ENCODE measurements at regions not wholly inside any gene's neighbourhood (a gene's known extent, or its start where the extent isn't known, plus 50 kb on each side); places are given as distances from the start of the nearest gene placed in this dataset.
A peak's percentile ranks its signal among the peaks of the same experiment; 100 is the strongest.

DNA sequence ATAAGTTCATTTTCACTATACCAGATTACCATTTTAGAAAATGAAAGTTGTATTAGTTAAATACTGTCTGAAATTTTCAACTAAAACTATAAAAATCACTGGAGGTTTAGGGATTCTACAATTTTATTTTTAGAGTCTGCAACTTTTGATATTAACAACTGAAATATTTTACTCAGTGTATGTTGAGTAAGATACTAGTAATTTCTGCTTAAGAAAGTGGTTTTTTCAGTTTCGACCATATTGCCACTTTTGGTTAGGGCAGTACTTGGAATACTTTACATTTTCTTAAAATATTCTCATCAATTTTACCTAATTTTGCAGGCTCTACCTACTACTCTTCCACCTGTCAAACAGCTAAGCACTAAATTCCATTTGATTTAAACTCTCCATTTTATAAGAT lies 59.6 kb downstream of the KCNRG start:
- Histone ChIP-seq H2BK5ac (ENCODE audit: low read depth, low read length, poor library complexity, severe bottlenecking) (no peak overlapping the region), H3K4me1 (ENCODE audit: control insufficient read depth, insufficient read depth, low read length) (peaks cover 3% of the 10 kb centered on the region; the same call in 1 of the 2 replicates), H3K9me3 (ENCODE audit: control insufficient read depth, insufficient read depth, low read length) (no peaks in the 10 kb centered on the region), H3K56ac (ENCODE audit: extremely low read depth, insufficient read depth, low read length) (no peak overlapping the region), H3K4me2 (ENCODE audit: low read depth, low read length) (peak overlapping the region; percentile 64; the same call in 1 of the 2 replicates), H2BK120ac (ENCODE audit: low read depth, low read length) (no peak overlapping the region), H2BK20ac (ENCODE audit: low read depth, low read length) (no peak overlapping the region), H3K4me3 (ENCODE audit: insufficient read depth, low read depth, low read length) (no peak overlapping the region), H2BK15ac (ENCODE audit: low read depth, low read length) (no peak overlapping the region), H4K5ac (ENCODE audit: low read depth, low read length) (no peak overlapping the region), H3K14ac (replicated peaks; ENCODE audit: low read depth, low read length) (no peak overlapping the region), H3K27ac (ENCODE audit: insufficient read depth, low read length) (no peak overlapping the region), H3K23ac (ENCODE audit: low read depth, low read length) (no peak overlapping the region), H3K18ac (ENCODE audit: low read depth, low read length) (no peak overlapping the region), H2AK5ac (ENCODE audit: low read depth, low read length) (no peak overlapping the region), H3K9ac (ENCODE audit: low read depth, low read length) (no peak overlapping the region), H4K20me1 (ENCODE audit: insufficient read depth, low read length) (peaks cover 12% of the 10 kb centered on the region), H4K8ac (ENCODE audit: low read depth in 2 of 2, low read length in 2 of 2) (no peak overlapping the region), H2AK9ac (replicated peaks; ENCODE audit: low read depth, low read length, poor library complexity) (no peak overlapping the region), H3K79me1 (ENCODE audit: low read depth in 1 of 2, low read length in 2 of 2) (peaks cover 0 to 4% of the 10 kb centered on the region in 2 experiments; a peak in 3 of 4 replicates), H4K91ac (ENCODE audit: insufficient read depth, low read depth, low read length) (no peak overlapping the region), H3K4ac (ENCODE audit: low read depth, low read length) (no peak overlapping the region), H3K9me1 (ENCODE audit: insufficient read depth, low read length) (no peaks in the 10 kb centered on the region; the same call in 1 of the 2 replicates), H3K36me3 (ENCODE audit: control insufficient read depth, insufficient read depth, low read length) (peaks cover 4% of the 10 kb centered on the region; the same call in 1 of the 2 replicates), H3K27me3 (ENCODE audit: control insufficient read depth, insufficient read depth, low read length) (no peaks in the 10 kb centered on the region), H2AFZ (replicated peaks; ENCODE audit: low read length, poor library complexity) (no peak overlapping the region)
- no TSS peak for BruUV-seq (replicated peaks)
- no peak for TF ChIP-seq NFE2L2 (IDR thresholded peaks at IDR 0.05; ENCODE audit: low read depth, low read length)
- no peak for TF ChIP-seq RAD21 (IDR thresholded peaks at IDR 0.05; ENCODE audit: low read length)
- no peak for TF ChIP-seq MAFK (IDR thresholded peaks at IDR 0.05; ENCODE audit: low read depth, low read length)
- TF ChIP-seq MAZ (IDR thresholded peaks at IDR 0.05; ENCODE audit: borderline replicate concordance, low read depth, low read length), result no peak
- TF ChIP-seq, protein P1, sequence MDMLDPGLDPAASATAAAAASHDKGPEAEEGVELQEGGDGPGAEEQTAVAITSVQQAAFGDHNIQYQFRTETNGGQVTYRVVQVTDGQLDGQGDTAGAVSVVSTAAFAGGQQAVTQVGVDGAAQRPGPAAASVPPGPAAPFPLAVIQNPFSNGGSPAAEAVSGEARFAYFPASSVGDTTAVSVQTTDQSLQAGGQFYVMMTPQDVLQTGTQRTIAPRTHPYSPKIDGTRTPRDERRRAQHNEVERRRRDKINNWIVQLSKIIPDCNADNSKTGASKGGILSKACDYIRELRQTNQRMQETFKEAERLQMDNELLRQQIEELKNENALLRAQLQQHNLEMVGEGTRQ (IDR thresholded peaks at IDR 0.05; ENCODE audit: low read depth, low read length), result no peak
- TF ChIP-seq CEBPB (IDR thresholded peaks at IDR 0.05; ENCODE audit: low read depth, low read length), result no peak
- TF ChIP-seq FOS (IDR thresholded peaks at IDR 0.05; ENCODE audit: low read depth, low read length), result no peak
- no peak for TF ChIP-seq RFX5 (IDR thresholded peaks at IDR 0.05; ENCODE audit: low read depth, low read length)
- no peak for TF ChIP-seq POLR2A (IDR thresholded peaks at IDR 0.05; ENCODE audit: low read depth, low read length)
- TF ChIP-seq, protein P2, sequence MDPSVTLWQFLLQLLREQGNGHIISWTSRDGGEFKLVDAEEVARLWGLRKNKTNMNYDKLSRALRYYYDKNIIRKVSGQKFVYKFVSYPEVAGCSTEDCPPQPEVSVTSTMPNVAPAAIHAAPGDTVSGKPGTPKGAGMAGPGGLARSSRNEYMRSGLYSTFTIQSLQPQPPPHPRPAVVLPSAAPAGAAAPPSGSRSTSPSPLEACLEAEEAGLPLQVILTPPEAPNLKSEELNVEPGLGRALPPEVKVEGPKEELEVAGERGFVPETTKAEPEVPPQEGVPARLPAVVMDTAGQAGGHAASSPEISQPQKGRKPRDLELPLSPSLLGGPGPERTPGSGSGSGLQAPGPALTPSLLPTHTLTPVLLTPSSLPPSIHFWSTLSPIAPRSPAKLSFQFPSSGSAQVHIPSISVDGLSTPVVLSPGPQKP (IDR thresholded peaks at IDR 0.05; ENCODE audit: borderline replicate concordance, low read depth, low read length), result no peak
- TF ChIP-seq, protein P3, sequence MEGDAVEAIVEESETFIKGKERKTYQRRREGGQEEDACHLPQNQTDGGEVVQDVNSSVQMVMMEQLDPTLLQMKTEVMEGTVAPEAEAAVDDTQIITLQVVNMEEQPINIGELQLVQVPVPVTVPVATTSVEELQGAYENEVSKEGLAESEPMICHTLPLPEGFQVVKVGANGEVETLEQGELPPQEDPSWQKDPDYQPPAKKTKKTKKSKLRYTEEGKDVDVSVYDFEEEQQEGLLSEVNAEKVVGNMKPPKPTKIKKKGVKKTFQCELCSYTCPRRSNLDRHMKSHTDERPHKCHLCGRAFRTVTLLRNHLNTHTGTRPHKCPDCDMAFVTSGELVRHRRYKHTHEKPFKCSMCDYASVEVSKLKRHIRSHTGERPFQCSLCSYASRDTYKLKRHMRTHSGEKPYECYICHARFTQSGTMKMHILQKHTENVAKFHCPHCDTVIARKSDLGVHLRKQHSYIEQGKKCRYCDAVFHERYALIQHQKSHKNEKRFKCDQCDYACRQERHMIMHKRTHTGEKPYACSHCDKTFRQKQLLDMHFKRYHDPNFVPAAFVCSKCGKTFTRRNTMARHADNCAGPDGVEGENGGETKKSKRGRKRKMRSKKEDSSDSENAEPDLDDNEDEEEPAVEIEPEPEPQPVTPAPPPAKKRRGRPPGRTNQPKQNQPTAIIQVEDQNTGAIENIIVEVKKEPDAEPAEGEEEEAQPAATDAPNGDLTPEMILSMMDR (conservative IDR thresholded peaks at IDR 0.05; ENCODE audit: low read depth, low read length), result no peak
- TF ChIP-seq BHLHE40 (IDR thresholded peaks at IDR 0.05; ENCODE audit: low read depth, low read length), result no peak
- no peak for TF ChIP-seq CHD1 (IDR thresholded peaks at IDR 0.05; ENCODE audit: low read depth, low read length)
- no peak for TF ChIP-seq SMC3 (IDR thresholded peaks at IDR 0.05; ENCODE audit: low read depth, low read length)
- no peak for TF ChIP-seq MXI1 (IDR thresholded peaks at IDR 0.05; ENCODE audit: borderline replicate concordance, low read depth, low read length)
- no peak for TF ChIP-seq RCOR1 (IDR thresholded peaks at IDR 0.05; ENCODE audit: insufficient replicate concordance, low read length)
- no peak for ATAC-seq (ENCODE audit: low read depth)
- no peak for DNase-seq
- POLR2A ChIA-PET (ENCODE audit: unreplicated experiment), result no interaction called here
- dilution Hi-C loops (cut with HindIII; ENCODE audit: low sequenced_read_pairs, unreplicated experiment) (no loop called here), intact Hi-C loops (cut with micrococcal nuclease) (no loop called here), in situ Hi-C loops (cut with MboI; ENCODE audit: low sequenced_read_pairs) (loop anchor here (5.0 to 25.0 kb wide), 2 partner anchors 68 to 837 kb away; partner anchors contain the start of gene RNASEH2B)
- CTCF ChIA-PET, result no interaction called here
- no CpG with 5 or more reads among the region's 1 CpG for WGBS, 2 experiments (ENCODE audit: extremely low coverage in 2 of 2, insufficient read length in 1 of 2)
